SU-DHL-6 (cell line): ENCODE measurements at regions not wholly inside any gene's neighbourhood (a gene's known extent, or its start where the extent isn't known, plus 50 kb on each side); places are given as distances from the start of the nearest gene placed in this dataset.
"Not testable (repeated sequence)": the region's sequence is repeated elsewhere in the genome, so short reads cannot be mapped to it uniquely, and the experiment has no call there.

Source experiments
- H2AFZ ChIP-seq: fragments of 200-600 bp; sonication (generic); 2 replicates; pipeline ENCODE4 v1.6.1; 2014; ENCODE audit warnings: low read depth, mild to moderate bottlenecking, moderate library complexity, mixed read lengths, antibody characterized with exemption, low read length; ENCODE audit not compliant: severe bottlenecking
- H3F3A ChIP-seq: fragments of 200-600 bp; shearing (Covaris generic); 2 replicates; pipeline ENCODE4 v1.6.0; 2016; ENCODE audit warnings: antibody characterized with exemption, mild to moderate bottlenecking; ENCODE audit not compliant: insufficient read depth
- H3K27ac ChIP-seq: fragments of 200-600 bp; sonication (generic); 2 replicates; pipeline ENCODE4 v1.5.1; 2016; ENCODE audit warnings: low read depth, mild to moderate bottlenecking, low read length, moderate library complexity, mixed read lengths
- H3K27me3 ChIP-seq: fragments of 200-600 bp; sonication (generic), shearing (Covaris generic); 2 replicates; pipeline ENCODE4 v1.6.0; 2014; ENCODE audit warnings: mild to moderate bottlenecking, low read length
- H3K36me3 ChIP-seq: fragments of 200-600 bp; sonication (generic); 2 replicates; pipeline ENCODE4 v1.6.1; 2014; ENCODE audit warnings: mild to moderate bottlenecking, low read length, mixed read lengths
- H3K4me2 ChIP-seq: fragments of 300-600, 200-600 bp; shearing (Covaris generic), sonication (generic); 2 replicates; pipeline ENCODE4 v1.6.0; 2014; ENCODE audit warnings: low read length, low read depth, mild to moderate bottlenecking; ENCODE audit not compliant: poor library complexity, severe bottlenecking
- H3K4me3 ChIP-seq: fragments of 200-600 bp; sonication (generic); 2 replicates; pipeline ENCODE4 v1.5.1; 2014; ENCODE audit warnings: antibody characterized with exemption, low read length, mild to moderate bottlenecking, mixed read lengths; ENCODE audit not compliant: insufficient read depth, poor library complexity, severe bottlenecking
- H3K79me2 ChIP-seq: fragments of 200-600 bp; sonication (generic); 2 replicates; pipeline ENCODE4 v1.6.1; 2014; ENCODE audit warnings: mild to moderate bottlenecking, low read length, moderate library complexity; ENCODE audit not compliant: insufficient read depth
- H3K9ac ChIP-seq: fragments of 200-600 bp; sonication (generic); 2 replicates; pipeline ENCODE4 v1.7.0; 2014; ENCODE audit warnings: mild to moderate bottlenecking, low read length
- H3K9me2 ChIP-seq: fragments of 200-600 bp; sonication (generic); replicated peaks from 2 replicates; pipeline ENCODE4 v1.6.1; 2014; ENCODE audit warnings: low read length; ENCODE audit not compliant: insufficient read depth
- H3K9me3 ChIP-seq: fragments of 200-600 bp; sonication (generic); 2 replicates; pipeline ENCODE4 v1.6.1; 2014; ENCODE audit warnings: low read length, mixed read lengths; ENCODE audit not compliant: insufficient read depth
- H4K20me1 ChIP-seq: fragments of 200-600 bp; sonication (generic); 2 replicates; pipeline ENCODE4 v1.6.1; 2014; ENCODE audit warnings: low read depth, mild to moderate bottlenecking, antibody characterized with exemption, low read length, moderate library complexity, mixed read lengths

GRCh38 chrX:95165-95564 is 186.0 kb upstream of the PLCXD1 start:
- not testable (repeated sequence) for H3K27me3 ChIP-seq, H3K9ac ChIP-seq, H3K4me2 ChIP-seq, H3K9me2 ChIP-seq, H3F3A ChIP-seq, H3K79me2 ChIP-seq, H4K20me1 ChIP-seq, H3K9me3 ChIP-seq, H3K36me3 ChIP-seq, H2AFZ ChIP-seq, H3K4me3 ChIP-seq
- H3K27ac ChIP-seq, result peak overlapping the region; percentile 76
